ENCODE measurements at regions not wholly inside any gene's neighbourhood (a gene's known extent, or its start where the extent isn't known, plus 50 kb on each side); places are given as distances from the start of the nearest gene placed in this dataset.
"Not testable (repeated sequence)": the region's sequence is repeated elsewhere in the genome, so short reads cannot be mapped to it uniquely, and the experiment has no call there.

GRCh38 chr19:33866696-33867095 lies 70.0 kb downstream of the KCTD15 start:
- no peak for DNase-seq

- DNase-seq = no peak
These were observed 71.5 kb downstream of the KCTD15 start for GRCh38 chr19:33868076-33868735.

- DNase-seq = no peak
These were observed 72.2 kb downstream of the KCTD15 start for GRCh38 chr19:33868788-33869412.

GRCh38 chr19:33870298-33870932 lies 73.7 kb downstream of the KCTD15 start:
- DNase-seq = not testable (repeated sequence)

- no peak for DNase-seq
These were observed 74.9 kb downstream of the KCTD15 start for GRCh38 chr19:33871605-33872004.

GRCh38 chr19:33872445-33873320 lies 76.0 kb downstream of the KCTD15 start:
- no peak for DNase-seq

- DNase-seq = no peak
These were observed 78.4 kb downstream of the KCTD15 start for GRCh38 chr19:33875071-33875470.

GRCh38 chr19:33876192-33876591 lies 79.5 kb downstream of the KCTD15 start:
- DNase-seq = no peak

GRCh38 chr19:33878030-33878544 lies 81.4 kb downstream of the KCTD15 start:
- no peak for DNase-seq

- DNase-seq = no peak
These were observed 82.5 kb downstream of the KCTD15 start for GRCh38 chr19:33878910-33879810.

GRCh38 chr19:33879818-33880575 lies 83.3 kb downstream of the KCTD15 start:
- DNase-seq = no peak

GRCh38 chr19:33883859-33884519 lies 87.3 kb downstream of the KCTD15 start:
- DNase-seq = no peak

GRCh38 chr19:33885236-33885635 lies 88.6 kb downstream of the KCTD15 start:
- DNase-seq = no peak

- no peak for DNase-seq
These were observed 91.2 kb downstream of the KCTD15 start for GRCh38 chr19:33887891-33888290.

- DNase-seq = no peak
These were observed 92.0 kb downstream of the KCTD15 start for GRCh38 chr19:33888665-33889064.

- DNase-seq = no peak
These were observed 93.9 kb downstream of the KCTD15 start for GRCh38 chr19:33890569-33890968.

GRCh38 chr19:33891773-33892172 lies 95.1 kb downstream of the KCTD15 start:
- DNase-seq = no peak

GRCh38 chr19:33894787-33895186 lies 98.1 kb downstream of the KCTD15 start:
- no peak for DNase-seq

GRCh38 chr19:33895366-33895765 lies 98.7 kb downstream of the KCTD15 start:
- no peak for DNase-seq

- no peak for DNase-seq
These were observed 101.5 kb downstream of the KCTD15 start for GRCh38 chr19:33898062-33898677.

Measured in stimulated activated naive CD4-positive, alpha-beta T cell treated with Interleukin-2 at 50 U/mL for 16 hours (primary cell).